Kidney capillary endothelial cell (primary cell): ENCODE measurements at regions not wholly inside any gene's neighbourhood (a gene's known extent, or its start where the extent isn't known, plus 50 kb on each side); places are given as distances from the start of the nearest gene placed in this dataset.

Source experiments
- DNase-seq: peaks from one replicate; pipeline ENCODE4 v3.0.0-alpha.2; 2018; ENCODE audit warnings: low spot score

DNA sequence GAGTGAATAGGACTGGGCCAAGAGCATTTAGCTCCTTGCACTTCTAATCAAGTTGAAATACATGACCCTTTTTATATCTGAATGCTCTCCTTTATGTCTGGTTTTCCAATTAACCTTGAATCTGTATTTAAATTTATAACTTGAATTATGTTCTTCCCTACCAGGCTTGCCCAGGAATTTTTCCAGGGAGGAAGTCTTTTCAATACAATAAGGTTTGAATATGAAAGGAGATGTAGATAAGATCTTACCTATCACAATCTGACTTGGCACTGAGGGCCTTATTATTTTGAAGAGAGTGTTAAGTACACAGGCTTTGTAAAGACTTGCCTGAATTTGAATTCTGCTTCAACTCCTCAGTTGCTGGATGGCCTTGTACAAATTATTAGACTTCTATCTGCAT lies 555.7 kb downstream of the PCDH7 start:
- DNase-seq: no peak

DNA sequence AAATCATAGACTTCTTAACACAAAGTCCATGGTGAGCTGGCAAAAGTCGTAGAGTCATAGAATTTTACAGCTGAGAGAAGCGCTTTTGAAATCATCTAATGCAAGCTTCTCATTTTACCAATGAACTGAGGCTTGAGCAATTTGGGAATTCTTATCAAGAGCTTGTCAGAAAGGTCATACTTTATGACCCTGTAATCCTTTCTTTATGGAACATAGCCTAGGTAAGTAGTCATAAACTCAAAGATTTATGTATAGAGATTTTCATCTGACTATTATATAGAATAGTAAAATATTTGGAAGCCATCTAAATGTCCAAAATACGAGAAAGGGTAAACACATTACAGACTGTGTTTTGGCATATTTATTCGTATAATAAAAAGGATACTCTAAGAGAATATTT lies 563.5 kb downstream of the PCDH7 start:
- no peak for DNase-seq

DNA sequence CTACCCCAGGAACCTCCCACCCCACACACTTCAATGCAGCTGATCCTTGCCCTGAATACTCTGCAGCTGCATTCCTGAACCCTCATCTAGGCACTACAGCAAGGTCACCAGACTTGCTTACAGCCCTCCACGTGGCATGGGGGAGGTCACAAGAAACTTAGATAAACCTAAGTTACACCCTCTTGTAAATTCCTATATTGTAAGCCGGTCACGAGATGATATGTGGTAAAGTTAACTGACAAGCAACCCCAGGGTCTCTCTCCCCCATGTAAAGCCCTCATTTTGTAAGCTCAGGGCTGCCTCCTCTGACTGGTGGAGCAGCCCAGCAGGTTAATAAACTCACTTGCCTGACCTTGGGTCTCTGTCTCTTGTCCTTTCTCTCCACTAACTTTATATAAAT lies 570.7 kb downstream of the PCDH7 start:
- DNase-seq: no peak

DNA sequence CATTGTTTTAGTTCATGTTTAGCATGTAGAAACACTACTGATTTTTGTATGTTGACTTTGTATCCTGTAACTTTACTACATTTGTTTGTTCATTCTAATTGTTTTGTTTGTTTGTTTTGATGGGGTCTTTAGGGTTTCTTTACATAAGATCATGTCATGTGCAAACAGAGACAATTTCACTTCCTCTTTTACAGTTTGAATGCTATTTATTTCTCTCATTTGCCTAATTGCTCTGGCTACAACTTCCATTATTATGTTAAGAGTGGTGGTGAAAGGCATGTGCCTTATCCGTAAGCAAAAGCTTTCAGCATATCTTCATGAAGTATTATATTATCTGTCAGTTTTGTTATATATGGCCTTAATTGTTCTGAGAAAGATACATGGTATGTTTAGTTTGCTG lies 571.1 kb downstream of the PCDH7 start:
- DNase-seq: no peak

DNA sequence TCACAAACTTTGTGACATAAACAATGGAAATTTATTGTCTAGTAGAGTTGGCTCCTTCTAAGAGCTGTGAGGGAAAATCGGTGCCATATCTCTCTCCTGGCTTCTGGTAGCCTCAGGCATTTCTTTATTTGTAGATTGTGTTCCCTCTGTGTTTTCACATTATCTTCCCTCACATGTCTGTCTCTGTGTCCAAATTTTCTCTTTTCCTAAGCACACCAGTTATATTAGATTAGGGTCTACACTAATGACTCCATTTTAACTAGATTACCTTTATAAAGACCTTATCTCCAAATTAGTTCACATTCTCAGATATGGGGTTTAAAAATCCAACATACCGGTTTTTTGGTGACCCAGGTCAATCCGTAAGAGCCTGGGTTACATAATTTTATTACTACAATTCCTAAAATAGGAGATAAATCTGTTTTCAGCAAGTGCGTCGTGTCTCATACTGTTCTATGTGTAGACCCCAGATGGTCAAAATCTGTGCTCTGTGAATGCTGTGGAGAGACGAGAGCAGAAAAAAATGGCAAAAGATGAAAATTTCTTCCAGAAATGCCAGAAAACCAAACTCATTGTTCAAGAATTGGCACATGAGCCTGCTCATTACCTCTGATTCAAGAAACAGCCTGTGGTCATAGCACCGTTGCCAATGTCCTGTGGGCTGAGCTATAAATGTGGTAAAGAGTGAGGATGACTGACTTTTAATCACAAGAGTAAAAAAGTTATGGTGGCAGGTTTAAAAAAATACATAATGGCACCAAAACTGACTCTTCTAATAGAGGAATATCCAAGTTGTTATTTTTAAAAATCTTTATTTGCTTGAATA lies 574.7 kb downstream of the PCDH7 start:
- DNase-seq: no peak

DNA sequence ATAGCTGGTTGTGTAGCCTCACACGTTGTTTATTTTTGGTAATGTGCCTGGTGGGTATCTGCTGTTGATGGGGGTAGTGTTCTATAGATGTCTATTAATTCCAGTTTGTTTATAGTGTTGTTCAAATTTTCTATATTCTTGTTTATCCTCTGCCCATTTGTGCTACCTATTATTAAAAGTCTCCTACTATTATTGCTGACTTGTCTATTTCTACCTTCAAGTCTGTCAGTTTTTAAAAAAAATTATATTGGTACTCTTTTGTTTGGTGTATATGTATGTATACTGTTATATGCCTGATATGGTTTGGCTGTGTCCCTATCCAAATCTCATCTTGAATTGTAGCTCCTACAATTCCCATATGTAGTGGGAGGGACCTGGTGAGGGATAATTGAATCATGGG lies 578.6 kb downstream of the PCDH7 start:
- no peak for DNase-seq

DNA sequence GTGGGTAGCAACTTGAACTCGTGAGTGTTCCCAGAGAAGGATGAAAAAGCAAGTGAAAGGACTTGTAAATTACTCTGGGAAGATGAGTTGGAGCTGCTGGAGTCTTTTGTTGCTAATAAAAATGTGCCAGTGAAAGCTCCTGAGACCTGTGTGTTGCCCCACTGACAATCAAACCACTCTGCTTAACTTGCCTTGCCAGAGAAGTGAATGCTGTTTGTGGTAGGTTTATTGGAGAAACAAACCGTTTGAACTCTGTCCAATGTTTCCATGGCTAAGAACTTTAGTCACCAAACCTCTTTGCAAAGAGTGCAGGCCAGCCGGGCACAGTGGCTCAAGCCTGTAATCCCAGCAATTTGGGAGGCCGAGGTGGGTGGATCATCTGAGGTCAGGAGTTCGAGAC lies 586.9 kb downstream of the PCDH7 start:
- DNase-seq: no peak

DNA sequence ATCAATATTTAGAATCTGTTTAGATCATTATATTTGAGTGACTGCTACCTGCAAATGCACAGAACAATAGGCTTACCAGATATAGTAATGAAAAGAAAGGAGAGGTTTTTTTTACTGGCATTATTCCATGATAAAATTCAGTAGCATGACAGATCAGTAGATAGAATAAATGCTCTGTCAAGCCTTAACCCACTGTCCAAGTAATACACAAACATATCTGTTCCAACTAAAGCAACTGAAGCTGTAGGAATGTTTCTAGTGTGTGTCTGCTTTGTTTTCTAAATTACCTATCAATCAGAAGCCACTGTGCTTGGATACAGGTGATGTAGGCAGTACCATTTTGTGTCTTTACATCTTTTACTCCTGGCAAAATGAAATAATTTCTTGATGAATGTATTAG lies 604.6 kb downstream of the PCDH7 start:
- DNase-seq: no peak

DNA sequence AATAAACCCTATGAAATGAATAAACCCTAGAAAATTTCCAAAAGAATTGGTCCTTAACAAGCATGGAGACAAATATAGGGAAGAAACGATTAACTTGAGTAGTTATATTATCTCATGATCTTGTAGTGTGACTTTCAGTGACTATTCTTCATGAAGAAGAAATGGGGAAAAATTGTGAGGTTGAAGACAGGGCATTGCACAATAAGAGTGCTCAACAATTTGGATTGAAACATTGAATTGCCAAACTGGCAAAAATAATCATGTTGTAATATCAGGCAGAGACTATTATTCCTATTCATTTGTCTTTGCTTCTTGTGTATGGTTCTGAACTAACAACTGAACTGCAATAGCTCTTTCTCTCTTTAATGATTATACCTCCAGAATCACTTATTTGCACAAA lies 605.1 kb downstream of the PCDH7 start:
- DNase-seq: no peak

DNA sequence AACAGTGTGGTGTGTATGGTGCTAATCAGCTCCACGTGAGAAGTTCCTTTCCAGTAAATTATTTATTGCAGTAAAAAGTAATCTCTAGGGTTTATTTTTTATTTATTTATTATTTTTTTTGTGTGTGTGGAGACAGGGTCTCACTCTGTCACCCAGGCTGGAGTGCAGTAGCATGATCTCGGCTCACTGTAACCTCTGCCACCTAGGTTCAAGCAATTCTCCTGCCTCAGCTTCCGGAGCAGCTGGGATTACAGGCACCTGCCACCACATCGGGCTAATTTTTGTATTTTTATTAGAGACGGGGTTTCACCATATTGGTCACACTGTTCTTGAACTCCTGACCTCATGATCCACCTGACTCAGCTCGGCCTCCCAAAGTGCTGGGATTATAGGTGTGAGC lies 606.9 kb downstream of the PCDH7 start:
- no peak for DNase-seq

DNA sequence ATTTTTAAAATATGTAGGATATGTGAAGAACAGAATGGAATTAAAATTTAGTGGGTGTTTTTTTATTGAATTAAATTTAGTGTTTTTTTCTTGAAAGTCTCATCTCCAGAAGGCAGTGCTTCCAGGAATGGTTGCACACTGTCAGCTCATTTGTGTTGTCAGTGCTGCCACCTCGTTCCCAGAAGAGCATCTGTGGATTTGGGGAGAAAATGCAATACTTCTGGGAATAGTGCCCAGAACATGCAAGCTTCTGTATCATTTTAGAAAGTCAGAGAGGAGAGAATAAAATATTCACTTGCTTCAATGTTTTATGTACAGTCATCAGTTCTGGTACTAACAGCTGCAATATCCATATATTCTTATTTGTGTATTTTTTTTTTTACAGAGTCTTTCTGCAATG lies 608.8 kb downstream of the PCDH7 start:
- no peak for DNase-seq

DNA sequence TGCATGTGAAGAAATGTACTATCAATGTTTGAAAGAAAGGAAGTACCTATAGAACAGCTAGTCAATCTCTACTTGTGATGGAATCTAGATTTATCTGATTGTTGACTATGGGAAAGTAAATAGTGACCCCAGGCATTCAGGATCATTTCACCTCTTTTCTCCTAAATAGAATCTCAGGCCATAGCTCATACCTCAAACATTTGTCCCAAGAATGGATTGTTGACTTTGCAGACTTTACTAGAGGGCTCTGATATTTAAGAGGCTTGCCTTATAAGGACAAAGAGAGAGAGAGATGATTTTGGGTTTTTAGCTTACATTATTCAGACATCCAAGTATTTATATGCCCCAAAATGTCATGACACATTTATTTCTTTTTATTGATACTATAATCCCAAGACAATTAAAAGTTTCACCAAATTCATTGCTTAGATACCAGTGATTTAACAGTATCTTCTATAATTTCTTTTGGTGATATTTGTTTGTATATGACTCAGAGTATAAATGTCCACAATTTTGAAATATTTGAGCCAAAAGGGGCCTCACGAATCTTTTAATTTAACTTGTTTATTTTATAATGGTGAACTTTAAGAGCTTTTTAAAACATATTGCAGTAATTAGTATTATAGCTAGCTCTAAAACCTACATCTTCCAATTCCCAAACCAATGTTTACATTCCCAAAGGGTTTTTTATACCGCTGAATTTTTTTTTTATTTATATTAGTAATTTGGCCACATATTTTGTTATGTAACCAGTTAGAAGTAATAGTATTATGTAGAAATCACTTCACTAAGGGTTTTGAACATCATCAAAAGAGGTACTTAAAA lies 614.1 kb downstream of the PCDH7 start:
- DNase-seq: no peak

DNA sequence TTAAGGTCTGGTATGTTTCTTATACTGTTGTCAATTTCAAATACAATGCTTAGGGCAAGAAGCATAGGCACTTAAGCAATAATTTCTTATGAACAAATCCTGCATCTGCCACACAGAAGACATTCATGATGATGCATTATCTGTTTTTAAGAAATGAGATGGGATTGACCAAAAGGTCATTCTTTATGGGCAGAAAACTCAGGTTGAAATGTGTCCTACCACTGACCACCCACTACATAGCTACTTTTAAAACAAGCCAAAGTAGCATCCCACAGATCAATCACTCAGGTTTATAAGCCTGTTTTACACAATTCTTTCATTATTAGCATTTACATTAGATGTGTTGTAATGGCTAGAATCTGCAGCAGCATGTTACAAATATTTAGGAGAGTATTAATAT lies 617.8 kb downstream of the PCDH7 start:
- no peak for DNase-seq

DNA sequence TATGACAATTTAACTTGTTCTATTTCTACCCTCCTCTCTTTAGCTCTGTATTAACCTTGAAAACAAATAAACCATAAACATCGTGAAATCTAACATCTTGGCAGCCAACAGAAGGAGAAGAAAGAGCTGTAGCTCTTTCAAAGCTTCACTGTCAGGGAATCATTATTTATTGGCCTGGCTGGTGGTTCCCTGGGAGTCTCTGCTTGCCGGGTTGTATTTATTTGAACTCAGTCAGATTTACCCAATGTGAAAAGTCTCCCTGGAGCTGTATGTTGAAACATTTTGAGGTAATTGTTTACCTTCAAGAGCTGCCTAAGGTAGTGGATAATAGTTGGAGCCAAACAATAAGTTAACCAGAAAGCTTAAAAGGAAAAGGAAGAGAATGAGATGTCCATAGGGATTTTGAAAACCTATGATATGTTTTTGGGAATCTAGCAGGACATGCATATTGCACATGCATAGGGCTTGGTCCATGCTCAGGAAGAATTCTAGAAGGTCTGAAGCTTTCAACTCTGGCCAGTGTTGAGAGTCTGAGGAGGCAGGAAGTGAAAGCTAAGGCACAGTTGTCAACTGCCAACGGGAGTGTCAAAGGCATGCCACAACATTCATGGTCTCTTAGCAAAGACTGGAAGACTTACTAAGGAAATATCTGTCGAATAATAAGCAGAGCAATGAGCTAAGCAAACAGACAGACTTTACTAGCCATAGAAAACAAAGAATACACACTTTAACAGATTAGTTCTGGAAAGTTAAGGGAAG lies 621.6 kb downstream of the PCDH7 start:
- no peak for DNase-seq

DNA sequence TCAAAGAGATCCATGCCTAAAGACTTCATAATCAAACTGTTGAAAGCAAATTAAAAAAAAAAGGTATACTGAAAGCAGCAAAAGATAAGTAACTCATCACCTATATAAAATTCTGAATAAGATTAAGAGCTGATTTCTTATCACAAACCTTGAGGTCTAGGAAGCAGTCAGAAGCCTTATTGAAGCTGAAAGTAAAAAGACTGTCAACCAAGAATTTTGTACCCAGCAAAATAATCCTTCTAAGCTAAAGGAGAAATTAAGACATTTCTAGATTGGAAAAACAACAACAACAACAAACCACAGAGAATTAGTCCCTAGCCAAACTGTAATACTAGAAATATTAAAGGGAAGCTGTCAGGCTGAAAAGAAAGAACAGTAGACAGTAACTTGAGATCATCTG lies 622.9 kb downstream of the PCDH7 start:
- DNase-seq: no peak

DNA sequence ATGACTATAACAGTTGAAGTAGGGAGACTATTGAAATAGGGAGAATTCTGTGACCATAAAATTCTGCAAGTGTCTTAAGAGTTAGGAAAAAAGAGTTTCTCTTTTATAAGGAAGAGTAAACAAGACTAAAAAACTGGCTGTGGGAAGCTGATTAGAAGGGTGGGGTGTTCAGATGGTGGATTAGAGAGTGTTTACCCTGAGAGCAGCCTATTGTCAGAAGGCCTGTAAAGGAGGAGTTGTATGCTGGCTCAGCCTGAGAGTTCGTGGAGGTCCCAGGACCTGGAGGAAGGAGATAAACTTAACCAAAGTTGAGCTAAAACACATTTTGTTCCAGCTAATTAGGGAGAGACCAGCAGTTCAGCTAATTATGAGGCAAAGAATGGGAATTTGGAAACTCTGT lies 629.7 kb downstream of the PCDH7 start:
- DNase-seq: no peak

DNA sequence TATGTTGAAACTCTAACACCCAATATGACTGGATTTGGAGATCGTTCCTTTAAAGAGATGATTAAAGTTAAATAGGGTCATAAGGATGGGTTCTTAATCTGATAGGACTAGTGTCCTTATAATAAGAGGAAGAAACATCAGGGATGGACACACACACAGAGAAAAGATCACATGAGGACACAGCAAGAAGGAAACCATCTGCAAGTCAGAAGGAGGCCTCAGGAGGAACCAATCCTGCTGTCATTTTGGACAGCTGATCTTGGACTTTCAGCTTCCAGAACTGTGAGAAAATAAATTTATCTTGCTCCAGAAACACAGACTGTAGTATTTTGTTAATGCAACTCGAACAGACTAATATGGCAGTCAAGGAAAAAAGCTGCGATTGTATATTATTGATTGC lies 631.5 kb downstream of the PCDH7 start:
- no peak for DNase-seq

DNA sequence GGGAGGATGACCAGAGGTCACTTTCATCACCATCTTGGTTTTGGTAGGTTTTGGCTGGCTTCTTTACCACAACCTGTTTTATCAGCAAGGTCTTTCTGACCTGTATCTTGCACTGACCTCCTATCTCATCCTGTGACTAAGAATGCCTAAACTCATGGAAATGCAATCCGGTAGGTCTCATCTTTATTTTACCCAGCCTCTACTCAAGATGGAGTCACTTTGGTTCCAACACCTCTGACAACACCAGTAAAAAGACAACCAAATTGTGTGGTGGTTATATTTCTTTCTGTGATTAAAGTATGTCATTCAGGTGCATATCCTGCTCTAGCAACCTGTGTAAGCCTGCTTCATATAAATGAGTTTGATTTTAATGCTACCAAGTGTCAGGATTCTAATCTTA lies 636.7 kb downstream of the PCDH7 start:
- DNase-seq: no peak

DNA sequence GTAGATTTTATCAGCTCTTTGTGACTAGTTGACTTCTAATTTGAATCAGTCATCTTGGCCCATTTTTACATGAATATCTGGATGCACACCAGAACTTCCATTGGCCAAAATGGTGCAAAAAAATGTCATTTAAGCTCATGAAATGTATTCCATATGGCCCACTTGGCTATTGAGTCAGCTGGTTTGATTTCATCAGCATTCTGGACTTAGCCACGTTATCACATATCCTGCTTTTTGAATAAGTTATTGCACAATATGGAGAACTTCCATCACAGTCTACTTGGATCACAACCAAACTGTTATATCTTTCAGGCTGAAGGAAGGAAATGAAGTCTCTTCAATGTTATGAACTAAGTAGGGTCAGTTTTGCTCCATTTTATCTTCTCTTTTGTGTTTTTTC lies 640.6 kb downstream of the PCDH7 start:
- no peak for DNase-seq

DNA sequence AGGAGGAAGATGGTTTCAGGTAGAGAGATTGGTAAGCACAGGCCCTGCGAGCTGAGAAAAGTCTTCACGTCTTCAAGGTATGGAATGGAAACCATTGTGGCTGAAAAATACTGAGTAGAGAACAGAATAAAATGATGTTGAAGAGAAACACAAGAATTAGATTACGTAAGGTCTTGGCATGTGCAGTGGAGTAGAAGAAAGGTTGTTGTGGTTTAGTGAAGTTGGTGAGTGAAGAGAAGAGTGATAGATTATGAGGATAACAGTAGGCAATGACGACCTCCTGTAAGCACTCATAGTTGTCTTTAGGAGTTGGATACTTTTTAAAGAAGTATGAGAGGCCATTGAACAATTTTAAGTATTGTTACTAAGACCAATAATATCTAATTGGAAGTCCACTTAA lies 642.6 kb downstream of the PCDH7 start:
- no peak for DNase-seq

DNA sequence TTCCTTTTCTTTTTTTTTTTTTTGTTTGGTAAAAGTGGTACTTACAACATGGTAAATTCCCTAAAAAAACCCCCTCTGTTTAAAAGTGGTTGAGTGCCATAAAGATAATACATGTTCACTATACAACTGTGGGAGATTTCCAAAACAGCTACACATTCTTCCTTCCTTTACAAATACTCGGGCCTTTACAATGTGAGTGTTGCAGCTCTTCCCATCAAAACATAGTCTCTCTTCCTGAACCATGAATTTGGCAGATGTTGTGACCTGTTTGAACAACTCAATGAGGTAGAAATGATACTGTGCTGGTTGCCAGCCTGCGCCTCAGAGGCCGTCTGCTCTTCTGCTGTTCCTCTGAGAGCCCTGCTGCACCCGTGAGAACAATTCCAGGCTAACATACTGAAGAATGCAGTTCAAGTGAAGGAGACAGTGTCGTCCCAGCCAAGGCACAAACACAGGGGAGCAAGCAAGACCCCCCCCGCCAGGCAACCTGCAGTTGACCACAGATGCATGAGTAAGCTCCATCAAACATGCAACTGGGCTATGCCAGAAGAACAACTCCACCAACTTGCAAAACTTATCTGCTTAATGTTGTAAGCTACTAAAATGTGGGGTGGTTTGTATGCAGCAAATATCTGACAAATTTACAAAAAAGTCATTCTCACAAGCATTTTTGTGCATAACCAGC lies 645.0 kb downstream of the PCDH7 start:
- DNase-seq: no peak

DNA sequence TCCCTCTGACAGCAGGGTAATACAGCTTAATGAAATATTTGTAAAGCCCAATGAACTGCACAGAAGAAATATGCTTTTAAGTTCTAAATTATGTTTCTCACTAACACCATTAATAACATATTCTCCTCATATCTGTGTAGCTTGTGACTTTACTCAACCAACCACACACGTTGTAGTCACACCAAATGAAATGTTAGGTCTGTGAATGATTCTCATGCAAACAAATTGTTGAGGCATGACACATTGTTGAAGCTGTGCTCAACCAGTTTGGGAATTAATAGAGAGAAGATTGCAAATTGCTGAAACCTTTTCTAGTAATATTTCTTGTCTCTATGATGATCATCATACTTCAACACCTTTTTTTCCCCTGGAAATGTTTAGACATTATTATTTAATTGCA lies 645.9 kb downstream of the PCDH7 start:
- no peak for DNase-seq
